Breast epithelium (tissue), 4 donors: ENCODE measurements at regions not wholly inside any gene's neighbourhood (a gene's known extent, or its start where the extent isn't known, plus 50 kb on each side); places are given as distances from the start of the nearest gene placed in this dataset.
"Not testable (repeated sequence)": the region's sequence is repeated elsewhere in the genome, so short reads cannot be mapped to it uniquely, and the experiment has no call there.

Experiments
- DNase-seq, 2 donors: peaks; one replicate each; pipeline ENCODE4 v3.0.0-alpha.2; 2019; ENCODE audit warnings: low spot score in 2 of 2
- H3K27ac ChIP-seq, 2 donors: fragments of 200-600 bp; sonication (generic) in 1 of 2; one replicate each; pipeline ENCODE4 v1.5.1; 2016 to 2019; ENCODE audit warnings: mild to moderate bottlenecking in 1 of 2
- H3K27me3 ChIP-seq, 2 donors: fragments of 200-600 bp; sonication (generic) in 1 of 2; one replicate each; pipeline versions ENCODE4 v1.5.1 to v1.6.0; 2017 to 2019; ENCODE audit warnings: control low read depth in 1 of 2, mild to moderate bottlenecking in 1 of 2
- H3K36me3 ChIP-seq: fragments of 200-600 bp; one replicate; pipeline ENCODE4 v1.5.1; 2019
- H3K4me1 ChIP-seq, 2 donors: fragments of 200-600 bp; sonication (generic); one replicate each; pipeline ENCODE4 v1.5.1; 2016 to 2019; ENCODE audit warnings: control low read depth in 1 of 2
- H3K4me3 ChIP-seq, 3 donors: fragments of 200-600 bp; sonication (generic); 1 replicate in 2 of 3; 2 replicates in 1 of 3; pipeline ENCODE4 v1.5.1; 2016 to 2019; ENCODE audit warnings: mild to moderate bottlenecking in 3 of 3, moderate library complexity in 2 of 3
- H3K9me3 ChIP-seq, 2 donors: fragments of 200-600 bp; sonication (generic) in 1 of 2; one replicate each; pipeline ENCODE4 v1.5.1; 2016 to 2019; ENCODE audit warnings: control low read depth in 1 of 2
- CTCF ChIP-seq, 3 donors: fragments of 450-650 bp; IDR thresholded peaks; one replicate each; pipeline ENCODE4 v1.5.1; 2016 to 2017; ENCODE audit warnings: antibody characterized with exemption in 3 of 3, mild to moderate bottlenecking in 3 of 3, moderate library complexity in 3 of 3
- POLR2A ChIP-seq: fragments of 450-650 bp; IDR thresholded peaks from one replicate; pipeline ENCODE4 v1.6.1; 2016; ENCODE audit warnings: antibody characterized with exemption, mild to moderate bottlenecking, moderate library complexity
- POLR2AphosphoS5 ChIP-seq, 3 donors: sonication (generic); formaldehyde crosslinking; IDR thresholded peaks; one replicate each; pipeline ENCODE4 v1.6.1; 2017; ENCODE audit warnings: antibody characterized with exemption in 3 of 3
- intact Hi-C: fragments of 100-400 bp; cut with DNase I; formaldehyde crosslinking; loops from one replicate; pipeline ENCODE4 v1.15.1; 2023; ENCODE audit warnings: low total_unique reads

GRCh38 chr14:85002846-85003245, 527.1 kb upstream of the FLRT2 start:
- Histone ChIP-seq H3K27me3 (no peaks in the 10 kb centered on the region), H3K4me3 (no peak overlapping the region), H3K27ac (no peak overlapping the region), H3K4me1 (no peaks in the 10 kb centered on the region), H3K9me3 (no peaks in the 10 kb centered on the region), H3K36me3 (no peaks in the 10 kb centered on the region)
- DNase-seq: no peak
- no peak for TF ChIP-seq POLR2A
- no peak for TF ChIP-seq POLR2AphosphoS5 (IDR thresholded peaks at IDR 0.05)
- no peak for TF ChIP-seq CTCF (IDR thresholded peaks at IDR 0.05)
- intact Hi-C loops: no loop called here

GRCh38 chr14:85003805-85004204, 526.1 kb upstream of the FLRT2 start:
- DNase-seq: no peak
- H3K27me3 ChIP-seq: no peaks in the 10 kb centered on the region
- no peak overlapping the region for H3K27ac ChIP-seq
- no peak for TF ChIP-seq CTCF (IDR thresholded peaks at IDR 0.05)
- TF ChIP-seq POLR2AphosphoS5 (IDR thresholded peaks at IDR 0.05): no peak
- TF ChIP-seq POLR2A: no peak
- no peaks in the 10 kb centered on the region for H3K4me1 ChIP-seq
- H3K36me3 ChIP-seq: no peaks in the 10 kb centered on the region
- H3K4me3 ChIP-seq: no peak overlapping the region
- intact Hi-C loops: no loop called here
- peaks cover 0 to 4% of the 10 kb centered on the region in 2 donors for H3K9me3 ChIP-seq

GRCh38 chr14:85009506-85009905, 520.4 kb upstream of the FLRT2 start:
- Histone ChIP-seq H3K4me3 (no peak overlapping the region), H3K36me3 (no peaks in the 10 kb centered on the region), H3K27me3 (no peaks in the 10 kb centered on the region), H3K9me3 (peaks cover 0 to 4% of the 10 kb centered on the region in 2 donors), H3K4me1 (no peaks in the 10 kb centered on the region), H3K27ac (no peak overlapping the region)
- no peak for TF ChIP-seq CTCF (IDR thresholded peaks at IDR 0.05)
- no peak for TF ChIP-seq POLR2AphosphoS5 (IDR thresholded peaks at IDR 0.05)
- TF ChIP-seq POLR2A: no peak
- no peak for DNase-seq
- intact Hi-C loops: no loop called here

- no peak for TF ChIP-seq CTCF (IDR thresholded peaks at IDR 0.05)
- no peak for TF ChIP-seq POLR2A
- TF ChIP-seq POLR2AphosphoS5 (IDR thresholded peaks at IDR 0.05): no peak
- no peak for DNase-seq
- intact Hi-C loops: loop anchor here (5.0 kb wide), 1 partner anchor 112 kb away; no protein-coding TSS in a partner anchor
- Histone ChIP-seq H3K27me3 (no peaks in the 10 kb centered on the region), H3K36me3 (no peaks in the 10 kb centered on the region), H3K4me1 (no peaks in the 10 kb centered on the region), H3K9me3 (peaks cover 0 to 4% of the 10 kb centered on the region in 2 donors), H3K4me3 (no peak overlapping the region), H3K27ac (no peak overlapping the region)
Observed at GRCh38 chr14:85010186-85010585, 519.8 kb upstream of the FLRT2 start.

- no peak overlapping the region for H3K4me3 ChIP-seq
- H3K9me3 ChIP-seq: peaks cover 0 to 4% of the 10 kb centered on the region in 2 donors
- no peak for TF ChIP-seq CTCF (IDR thresholded peaks at IDR 0.05)
- no peak for TF ChIP-seq POLR2A
- TF ChIP-seq POLR2AphosphoS5 (IDR thresholded peaks at IDR 0.05): no peak
- intact Hi-C loops: no loop called here
- H3K36me3 ChIP-seq: no peaks in the 10 kb centered on the region
- H3K4me1 ChIP-seq: no peaks in the 10 kb centered on the region
- DNase-seq: no peak
- no peak overlapping the region for H3K27ac ChIP-seq
- H3K27me3 ChIP-seq: no peaks in the 10 kb centered on the region
Observed at GRCh38 chr14:85016496-85016895, 513.4 kb upstream of the FLRT2 start.

- H3K4me3 ChIP-seq, H3K27me3 ChIP-seq, H3K36me3 ChIP-seq, intact Hi-C loops, H3K9me3 ChIP-seq, H3K4me1 ChIP-seq, DNase-seq, H3K27ac ChIP-seq: not testable (repeated sequence)
Observed at GRCh38 chr14:85023866-85024265, 506.1 kb upstream of the FLRT2 start.
